ENCODE measurements at regions not wholly inside any gene's neighbourhood (a gene's known extent, or its start where the extent isn't known, plus 50 kb on each side); places are given as distances from the start of the nearest gene placed in this dataset.

DNA sequence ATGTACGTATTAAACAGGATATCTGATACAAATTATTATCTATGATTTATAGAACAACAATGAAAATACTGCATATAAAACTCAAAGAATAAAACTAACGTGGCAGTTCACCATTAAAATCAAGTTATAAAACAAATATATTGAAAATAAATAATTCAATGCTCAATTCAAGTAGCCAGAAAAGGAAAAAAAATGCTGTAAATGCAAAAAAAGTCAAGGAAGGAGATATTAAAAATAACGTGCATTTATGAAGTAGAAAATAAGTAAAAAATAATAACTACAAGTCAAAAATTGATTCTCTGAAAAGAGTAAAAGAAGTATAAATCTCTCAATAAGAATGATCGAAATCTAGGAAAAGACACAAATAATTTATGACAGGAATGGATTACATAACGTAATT, 460.5 kb upstream of the CD180 start:
- Histone ChIP-seq H3K36me3 (ENCODE audit: insufficient read depth, low read length) (no peaks in the 10 kb centered on the region), H3K4me1 (ENCODE audit: insufficient read depth, low read length) (no peaks in the 10 kb centered on the region), H3K27me3 (ENCODE audit: control insufficient read depth in 1 of 2, insufficient read depth in 2 of 2, low read length in 2 of 2) (no peaks in the 10 kb centered on the region), H3K4me3 (ENCODE audit: low read length) (no peak overlapping the region), H3K27ac (ENCODE audit: low read depth in 1 of 2, low read length in 2 of 2) (no peak overlapping the region), H3K9me3 (ENCODE audit: control insufficient read depth in 1 of 2, insufficient read depth in 1 of 2, low read length in 2 of 2) (no peaks in the 10 kb centered on the region)
- ChIA-PET POLR2A (no interaction called here), CTCF (no interaction called here)
- ATAC-seq (ENCODE audit: poor library complexity): no peak
- Mint-ChIP-seq H3K36me3 (ENCODE audit: low read depth) (no peaks in the 10 kb centered on the region), H3K4me1 (ENCODE audit: low read depth) (no peaks in the 10 kb centered on the region), H3K9me3 (no peaks in the 10 kb centered on the region), H3K4me3 (no peak overlapping the region), H3K27me3 (no peaks in the 10 kb centered on the region), H3K27ac (no peak overlapping the region)
- TF ChIP-seq CTCF (IDR thresholded peaks at IDR 0.05): no peak
- no peak for DNase-seq
- intact Hi-C loops (cut with DNase I, micrococcal nuclease): no loop called here

DNA sequence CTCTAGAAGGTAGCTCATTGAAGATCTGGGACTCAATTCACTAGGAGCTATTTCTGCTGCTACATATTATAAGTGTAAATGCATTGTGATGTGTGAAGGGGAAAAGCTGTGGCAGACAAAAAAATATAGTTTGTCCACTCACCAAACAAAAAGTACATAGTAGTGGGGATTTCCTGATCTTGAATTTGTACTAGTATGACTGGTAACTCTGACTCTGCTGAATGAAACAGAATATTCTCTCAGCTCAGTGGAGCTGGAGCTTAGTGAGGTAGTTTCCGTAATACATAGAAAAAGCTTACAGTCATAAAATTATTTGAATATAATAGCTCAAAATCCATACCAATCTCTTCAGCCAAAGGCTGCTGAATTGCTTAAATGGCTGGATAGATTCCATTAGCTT, 455.6 kb upstream of the CD180 start:
- TF ChIP-seq CTCF (IDR thresholded peaks at IDR 0.05): no peak
- Mint-ChIP-seq H3K4me1 (ENCODE audit: low read depth) (no peaks in the 10 kb centered on the region), H3K27ac (no peak overlapping the region), H3K27me3 (no peaks in the 10 kb centered on the region), H3K9me3 (no peaks in the 10 kb centered on the region), H3K36me3 (ENCODE audit: low read depth) (no peaks in the 10 kb centered on the region), H3K4me3 (no peak overlapping the region)
- H3K27me3 ChIP-seq (ENCODE audit: control insufficient read depth in 1 of 2, insufficient read depth in 2 of 2, low read length in 2 of 2): no peaks in the 10 kb centered on the region
- ChIA-PET POLR2A (no interaction called here), CTCF (no interaction called here)
- no peaks in the 10 kb centered on the region for H3K9me3 ChIP-seq (ENCODE audit: control insufficient read depth in 1 of 2, insufficient read depth in 1 of 2, low read length in 2 of 2)
- intact Hi-C loops (cut with DNase I, micrococcal nuclease): no loop called here
- no peak overlapping the region for H3K4me3 ChIP-seq (ENCODE audit: low read length)
- H3K36me3 ChIP-seq (ENCODE audit: insufficient read depth, low read length): no peaks in the 10 kb centered on the region
- DNase-seq: no peak
- H3K4me1 ChIP-seq (ENCODE audit: insufficient read depth, low read length): no peaks in the 10 kb centered on the region
- H3K27ac ChIP-seq (ENCODE audit: low read depth in 1 of 2, low read length in 2 of 2): no peak overlapping the region
- ATAC-seq (ENCODE audit: poor library complexity): no peak

DNA sequence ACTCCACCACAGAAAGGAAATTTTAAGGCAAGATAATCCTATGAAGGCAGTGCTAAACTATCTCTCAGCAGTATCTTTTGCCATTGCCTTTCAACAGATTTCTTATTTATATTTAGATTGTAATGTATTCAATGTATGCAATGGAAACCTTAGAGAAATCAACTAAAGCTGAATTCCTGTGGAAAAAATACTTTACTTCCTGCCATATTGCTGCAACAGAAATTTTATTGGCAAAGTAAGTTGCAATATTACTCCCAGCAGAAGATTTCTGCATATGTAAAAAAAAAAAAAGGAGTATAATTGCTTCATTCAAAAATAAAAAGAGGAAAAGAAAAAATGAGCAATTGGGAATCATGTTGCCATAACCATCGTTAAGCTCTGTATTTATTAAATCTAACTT, 454.6 kb upstream of the CD180 start:
- ChIA-PET POLR2A (interaction anchor here (0.6 kb wide), 1 partner anchor 10 kb away, joined by 4 read pairs; no protein-coding TSS in a partner anchor), CTCF (interaction anchor here (0.7 kb wide), 1 partner anchor 783 kb away, joined by 3 read pairs; no protein-coding TSS in a partner anchor)
- H3K9me3 Mint-ChIP-seq: no peaks in the 10 kb centered on the region

More for the DNA sequence above, 454.6 kb upstream of the CD180 start:
- H3K27ac ChIP-seq (ENCODE audit: low read depth in 1 of 2, low read length in 2 of 2): no peak overlapping the region
- H3K36me3 Mint-ChIP-seq (ENCODE audit: low read depth): no peaks in the 10 kb centered on the region
- ATAC-seq (ENCODE audit: poor library complexity): no peak
- TF ChIP-seq CTCF (IDR thresholded peaks at IDR 0.05): no peak
- H3K27me3 Mint-ChIP-seq: no peaks in the 10 kb centered on the region
- H3K4me3 ChIP-seq (ENCODE audit: low read length): no peak overlapping the region
- H3K27me3 ChIP-seq (ENCODE audit: control insufficient read depth in 1 of 2, insufficient read depth in 2 of 2, low read length in 2 of 2): no peaks in the 10 kb centered on the region
- intact Hi-C loops (cut with DNase I, micrococcal nuclease): no loop called here
- no peaks in the 10 kb centered on the region for H3K4me1 ChIP-seq (ENCODE audit: insufficient read depth, low read length)
- no peaks in the 10 kb centered on the region for H3K9me3 ChIP-seq (ENCODE audit: control insufficient read depth in 1 of 2, insufficient read depth in 1 of 2, low read length in 2 of 2)
- H3K36me3 ChIP-seq (ENCODE audit: insufficient read depth, low read length): no peaks in the 10 kb centered on the region
- no peak overlapping the region for H3K4me3 Mint-ChIP-seq
- peaks cover 8% of the 10 kb centered on the region for H3K4me1 Mint-ChIP-seq (ENCODE audit: low read depth)
- DNase-seq: no peak
- H3K27ac Mint-ChIP-seq: no peak overlapping the region

All from CD4-positive, alpha-beta T cell (primary cell).